ENCODE measurements at regions not wholly inside any gene's neighbourhood (a gene's known extent, or its start where the extent isn't known, plus 50 kb on each side); places are given as distances from the start of the nearest gene placed in this dataset.

- TF ChIP-seq MAX (IDR thresholded peaks at IDR 0.05), result no peak
- no peak for TF ChIP-seq EGR1 (IDR thresholded peaks at IDR 0.05; ENCODE audit: low read depth in 2 of 2)
- TF ChIP-seq, protein P1, sequence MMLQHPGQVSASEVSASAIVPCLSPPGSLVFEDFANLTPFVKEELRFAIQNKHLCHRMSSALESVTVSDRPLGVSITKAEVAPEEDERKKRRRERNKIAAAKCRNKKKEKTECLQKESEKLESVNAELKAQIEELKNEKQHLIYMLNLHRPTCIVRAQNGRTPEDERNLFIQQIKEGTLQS (IDR thresholded peaks at IDR 0.05), result no peak
- no peak for TF ChIP-seq HNF4G (IDR thresholded peaks at IDR 0.05)
- TF ChIP-seq JUND (IDR thresholded peaks at IDR 0.05), result no peak
- peak; percentile 73 to 85 for TF ChIP-seq RAD21 (IDR thresholded peaks at IDR 0.05)
- TF ChIP-seq, protein P2, sequence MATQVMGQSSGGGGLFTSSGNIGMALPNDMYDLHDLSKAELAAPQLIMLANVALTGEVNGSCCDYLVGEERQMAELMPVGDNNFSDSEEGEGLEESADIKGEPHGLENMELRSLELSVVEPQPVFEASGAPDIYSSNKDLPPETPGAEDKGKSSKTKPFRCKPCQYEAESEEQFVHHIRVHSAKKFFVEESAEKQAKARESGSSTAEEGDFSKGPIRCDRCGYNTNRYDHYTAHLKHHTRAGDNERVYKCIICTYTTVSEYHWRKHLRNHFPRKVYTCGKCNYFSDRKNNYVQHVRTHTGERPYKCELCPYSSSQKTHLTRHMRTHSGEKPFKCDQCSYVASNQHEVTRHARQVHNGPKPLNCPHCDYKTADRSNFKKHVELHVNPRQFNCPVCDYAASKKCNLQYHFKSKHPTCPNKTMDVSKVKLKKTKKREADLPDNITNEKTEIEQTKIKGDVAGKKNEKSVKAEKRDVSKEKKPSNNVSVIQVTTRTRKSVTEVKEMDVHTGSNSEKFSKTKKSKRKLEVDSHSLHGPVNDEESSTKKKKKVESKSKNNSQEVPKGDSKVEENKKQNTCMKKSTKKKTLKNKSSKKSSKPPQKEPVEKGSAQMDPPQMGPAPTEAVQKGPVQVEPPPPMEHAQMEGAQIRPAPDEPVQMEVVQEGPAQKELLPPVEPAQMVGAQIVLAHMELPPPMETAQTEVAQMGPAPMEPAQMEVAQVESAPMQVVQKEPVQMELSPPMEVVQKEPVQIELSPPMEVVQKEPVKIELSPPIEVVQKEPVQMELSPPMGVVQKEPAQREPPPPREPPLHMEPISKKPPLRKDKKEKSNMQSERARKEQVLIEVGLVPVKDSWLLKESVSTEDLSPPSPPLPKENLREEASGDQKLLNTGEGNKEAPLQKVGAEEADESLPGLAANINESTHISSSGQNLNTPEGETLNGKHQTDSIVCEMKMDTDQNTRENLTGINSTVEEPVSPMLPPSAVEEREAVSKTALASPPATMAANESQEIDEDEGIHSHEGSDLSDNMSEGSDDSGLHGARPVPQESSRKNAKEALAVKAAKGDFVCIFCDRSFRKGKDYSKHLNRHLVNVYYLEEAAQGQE (IDR thresholded peaks at IDR 0.05), result no peak
- TF ChIP-seq CTCF (IDR thresholded peaks at IDR 0.05; ENCODE audit: low read depth, low read length, missing input control), result peak; percentile 66
- no peak for TF ChIP-seq YY1 (IDR thresholded peaks at IDR 0.05)
- H3K27ac ChIP-seq (ENCODE audit: low read depth in 1 of 2, low read length in 2 of 2), result no peak overlapping the region
- H3K4me1 ChIP-seq (ENCODE audit: control insufficient read depth in 4 of 4, insufficient read depth in 4 of 4, low read length in 3 of 4), result no peaks in the 10 kb centered on the region
- H3K36me3 ChIP-seq (ENCODE audit: control insufficient read depth in 4 of 4, insufficient read depth in 3 of 4, low read depth in 1 of 4, low read length in 3 of 4), result no peaks in the 10 kb centered on the region
- 18% methylated on average over 12 of the region's 12 CpGs for WGBS
- H3K4me3 ChIP-seq (ENCODE audit: low read depth in 1 of 3, low read length in 3 of 3), result no peak overlapping the region
- H3K27me3 ChIP-seq (ENCODE audit: control insufficient read depth in 4 of 4, insufficient read depth in 4 of 4, low read length in 3 of 4), result peaks cover 0 to 7% (median 3%) of the 10 kb centered on the region in 4 donors
- H3K9ac ChIP-seq (ENCODE audit: low read depth in 1 of 2, low read length in 2 of 2), result no peak overlapping the region
- peak; percentile 46 for DNase-seq (ENCODE audit: low spot score)
- no peaks in the 10 kb centered on the region for H3K9me3 ChIP-seq (ENCODE audit: control insufficient read depth in 4 of 4, low read length in 3 of 4)
Measured at GRCh38 chr6:85015396-85015990, 251.1 kb upstream of the TBX18 start.

- Histone ChIP-seq H3K9ac (ENCODE audit: low read depth in 1 of 2, low read length in 2 of 2) (no peak overlapping the region), H3K27ac (ENCODE audit: low read depth in 1 of 2, low read length in 2 of 2) (no peak overlapping the region), H3K4me3 (ENCODE audit: low read depth in 1 of 3, low read length in 3 of 3) (no peak overlapping the region), H3K36me3 (ENCODE audit: control insufficient read depth in 4 of 4, insufficient read depth in 3 of 4, low read depth in 1 of 4, low read length in 3 of 4) (no peaks in the 10 kb centered on the region), H3K27me3 (ENCODE audit: control insufficient read depth in 4 of 4, insufficient read depth in 4 of 4, low read length in 3 of 4) (peaks cover 0 to 7% (median 1%) of the 10 kb centered on the region in 4 donors), H3K9me3 (ENCODE audit: control insufficient read depth in 4 of 4, low read length in 3 of 4) (no peaks in the 10 kb centered on the region), H3K4me1 (ENCODE audit: control insufficient read depth in 4 of 4, insufficient read depth in 4 of 4, low read length in 3 of 4) (no peaks in the 10 kb centered on the region)
- no peak for DNase-seq (ENCODE audit: low spot score)
- 50% methylated on average over 1 of the region's 1 CpG for WGBS
- TF ChIP-seq ZBTB33 (IDR thresholded peaks at IDR 0.05) (no peak), EGR1 (IDR thresholded peaks at IDR 0.05; ENCODE audit: low read depth in 2 of 2) (no peak), YY1 (IDR thresholded peaks at IDR 0.05) (no peak), CTCF (IDR thresholded peaks at IDR 0.05; ENCODE audit: low read depth, low read length, missing input control) (no peak), HNF4A (conservative IDR thresholded peaks at IDR 0.05) (no peak), HNF4G (IDR thresholded peaks at IDR 0.05) (no peak), SP1 (IDR thresholded peaks at IDR 0.05) (no peak), FOXA2 (IDR thresholded peaks at IDR 0.05) (no peak), MAX (IDR thresholded peaks at IDR 0.05) (no peak), GABPA (IDR thresholded peaks at IDR 0.05 in 1 of 2, conservative IDR thresholded peaks at IDR 0.05 in 1 of 2) (no peak), NR2F2 (IDR thresholded peaks at IDR 0.05) (no peak), RXRA (IDR thresholded peaks at IDR 0.05) (no peak), FOXA1 (IDR thresholded peaks at IDR 0.05) (no peak)
Measured at GRCh38 chr6:85010865-85011264, 246.5 kb upstream of the TBX18 start.
